Body of pancreas (tissue), 4 donors: ENCODE measurements at regions not wholly inside any gene's neighbourhood (a gene's known extent, or its start where the extent isn't known, plus 50 kb on each side); places are given as distances from the start of the nearest gene placed in this dataset.

Experiments used
- ATAC-seq: fragments of 150-250 bp; one replicate; pipeline ENCODE4 v1.9.1; 2016
- DNase-seq, 4 donors: peaks; one replicate each; pipeline ENCODE4 v3.0.0-alpha.2; 2019
- H3K27ac ChIP-seq, 4 donors: fragments of 200-600 bp; sonication (generic); 1 replicate in 3 of 4; 2 replicates in 1 of 4; pipeline versions ENCODE4 v1.5.1 to v1.6.1; 2016 to 2019; ENCODE audit warnings: mild to moderate bottlenecking in 1 of 4, mixed read lengths in 1 of 4, moderate library complexity in 1 of 4
- H3K27me3 ChIP-seq, 2 donors: fragments of 200-600 bp; sonication (generic); one replicate each; pipeline ENCODE4 v1.6.0; 2016; ENCODE audit warnings: mild to moderate bottlenecking in 1 of 2
- H3K36me3 ChIP-seq, 2 donors: fragments of 200-600 bp; sonication (generic); replicated peaks in 1 of 2; 2 replicates each; pipeline ENCODE4 v1.5.1; 2016; ENCODE audit warnings: low read depth in 2 of 2; ENCODE audit not compliant: insufficient read depth in 1 of 2
- H3K4me1 ChIP-seq: fragments of 200-600 bp; sonication (generic); one replicate; pipeline ENCODE4 v1.6.0; 2016
- H3K4me3 ChIP-seq, 2 donors: fragments of 200-600 bp; sonication (generic); 1 replicate in 1 of 2; 2 replicates in 1 of 2; pipeline ENCODE4 v1.5.1; 2016 to 2019
- H3K9me3 ChIP-seq, 3 donors: fragments of 200-600 bp; sonication (generic); 1 replicate in 2 of 3; 2 replicates in 1 of 3; pipeline ENCODE4 v1.5.1; 2016
- POLR2A ChIP-seq, 3 donors: fragments of 450-650 bp; IDR thresholded peaks; one replicate each; pipeline ENCODE4 v1.6.1; 2016; ENCODE audit warnings: antibody characterized with exemption in 3 of 3, mild to moderate bottlenecking in 2 of 3
- WGBS, 2 donors: methylation state at CpG; one replicate each; pipeline ENCODE4 v1.1.5; 2017; 5-methylcytosine and 5-hydroxymethylcytosine counted together
- intact Hi-C: fragments of 100-400 bp; cut with DNase I; formaldehyde crosslinking; loops from one replicate; pipeline ENCODE4 v1.15.1; 2023
- TF ChIP-seq, protein P1 (sequence below), 7 experiments: fragments of 450-650 bp in 4 of 7; fragments of 200-600 bp in 3 of 7; sonication (generic) in 3 of 7; IDR thresholded peaks; one replicate each; pipeline ENCODE4 v1.5.1; 2016 to 2019; ENCODE audit warnings: antibody characterized with exemption in 7 of 7

GRCh38 chr2:8515864-8516533 is 165.9 kb upstream of the ID2 start:
- WGBS, 2 donors, result 73 to 79% methylated on average over 5 of the region's 5 CpGs
- Histone ChIP-seq H3K36me3 (no peaks in the 10 kb centered on the region), H3K9me3 (no peaks in the 10 kb centered on the region), H3K27ac (peak overlapping the region in 3 of 4 donors; percentile 30 to 60 (median 54)), H3K4me1 (peaks cover 6% of the 10 kb centered on the region), H3K4me3 (no peak overlapping the region), H3K27me3 (no peaks in the 10 kb centered on the region)
- intact Hi-C loops, result no loop called here
- DNase-seq (no peak), ATAC-seq (peak; percentile 39)
- TF ChIP-seq, protein P1, sequence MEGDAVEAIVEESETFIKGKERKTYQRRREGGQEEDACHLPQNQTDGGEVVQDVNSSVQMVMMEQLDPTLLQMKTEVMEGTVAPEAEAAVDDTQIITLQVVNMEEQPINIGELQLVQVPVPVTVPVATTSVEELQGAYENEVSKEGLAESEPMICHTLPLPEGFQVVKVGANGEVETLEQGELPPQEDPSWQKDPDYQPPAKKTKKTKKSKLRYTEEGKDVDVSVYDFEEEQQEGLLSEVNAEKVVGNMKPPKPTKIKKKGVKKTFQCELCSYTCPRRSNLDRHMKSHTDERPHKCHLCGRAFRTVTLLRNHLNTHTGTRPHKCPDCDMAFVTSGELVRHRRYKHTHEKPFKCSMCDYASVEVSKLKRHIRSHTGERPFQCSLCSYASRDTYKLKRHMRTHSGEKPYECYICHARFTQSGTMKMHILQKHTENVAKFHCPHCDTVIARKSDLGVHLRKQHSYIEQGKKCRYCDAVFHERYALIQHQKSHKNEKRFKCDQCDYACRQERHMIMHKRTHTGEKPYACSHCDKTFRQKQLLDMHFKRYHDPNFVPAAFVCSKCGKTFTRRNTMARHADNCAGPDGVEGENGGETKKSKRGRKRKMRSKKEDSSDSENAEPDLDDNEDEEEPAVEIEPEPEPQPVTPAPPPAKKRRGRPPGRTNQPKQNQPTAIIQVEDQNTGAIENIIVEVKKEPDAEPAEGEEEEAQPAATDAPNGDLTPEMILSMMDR (IDR thresholded peaks at IDR 0.05), result no peak
- no peak for TF ChIP-seq POLR2A (IDR thresholded peaks at IDR 0.05)

DNA sequence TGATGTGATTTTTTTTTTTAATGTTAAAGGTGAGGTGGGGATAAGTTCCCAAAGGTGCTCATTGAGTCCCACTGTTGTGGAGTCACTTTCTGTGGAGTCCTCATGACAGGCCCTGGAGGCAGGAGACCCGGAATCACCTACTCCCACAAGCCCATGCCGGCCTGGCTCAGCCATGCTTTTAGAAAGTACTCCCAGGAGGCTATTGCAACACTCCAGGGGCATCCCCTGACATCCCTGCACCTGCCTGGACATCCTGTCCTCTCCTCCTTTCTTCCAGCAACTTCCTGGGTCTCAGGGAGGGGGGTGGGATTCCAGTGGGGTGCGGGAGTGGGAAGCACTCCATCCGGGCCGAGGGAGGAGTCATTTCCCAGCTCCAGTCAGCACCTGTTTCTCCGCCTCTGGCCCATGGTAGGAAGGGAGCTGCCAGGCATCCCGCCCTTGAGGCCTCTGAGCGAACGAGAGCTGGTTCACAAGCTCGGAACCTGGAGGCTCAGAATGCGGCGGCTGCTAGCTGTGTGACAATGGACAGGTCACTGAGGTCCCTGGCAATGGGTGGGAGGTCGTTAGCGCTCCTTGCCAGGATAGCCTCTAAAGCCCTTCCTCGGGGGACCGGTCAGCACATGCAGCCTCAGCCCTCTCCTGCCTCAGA is 163.9 kb upstream of the ID2 start:
- Histone ChIP-seq H3K4me1 (peaks cover 6% of the 10 kb centered on the region), H3K9me3 (no peaks in the 10 kb centered on the region), H3K27me3 (no peaks in the 10 kb centered on the region), H3K36me3 (no peaks in the 10 kb centered on the region), H3K27ac (no peak overlapping the region), H3K4me3 (no peak overlapping the region)
- DNase-seq (no peak), ATAC-seq (no peak)
- no peak for TF ChIP-seq POLR2A (IDR thresholded peaks at IDR 0.05)
- WGBS, 2 donors, result 85 to 87% methylated on average over 11 to 15 of the region's 16 CpGs
- intact Hi-C loops, result no loop called here

- Histone ChIP-seq H3K36me3 (no peaks in the 10 kb centered on the region), H3K27me3 (no peaks in the 10 kb centered on the region), H3K4me3 (no peak overlapping the region), H3K9me3 (no peaks in the 10 kb centered on the region), H3K4me1 (peaks cover 10% of the 10 kb centered on the region), H3K27ac (no peak overlapping the region)
- WGBS, 2 donors, result 80 to 84% methylated on average over 8 of the region's 8 CpGs
- DNase-seq, result no peak
- ATAC-seq, result no peak
- TF ChIP-seq POLR2A (IDR thresholded peaks at IDR 0.05), result no peak
- TF ChIP-seq, protein P1 (IDR thresholded peaks at IDR 0.05), result no peak
- intact Hi-C loops, result no loop called here
These were observed 162.7 kb upstream of the ID2 start for GRCh38 chr2:8518979-8519668.

GRCh38 chr2:8520791-8521344 is 161.0 kb upstream of the ID2 start:
- Histone ChIP-seq H3K9me3 (no peaks in the 10 kb centered on the region), H3K27ac (no peak overlapping the region), H3K4me3 (no peak overlapping the region), H3K4me1 (peaks cover 26% of the 10 kb centered on the region), H3K27me3 (no peaks in the 10 kb centered on the region), H3K36me3 (no peaks in the 10 kb centered on the region)
- 88 to 90% methylated on average over 4 to 5 of the region's 5 CpGs for WGBS, 2 donors
- TF ChIP-seq, protein P1 (IDR thresholded peaks at IDR 0.05), result no peak
- ATAC-seq (no peak), DNase-seq (no peak)
- intact Hi-C loops, result no loop called here

DNA sequence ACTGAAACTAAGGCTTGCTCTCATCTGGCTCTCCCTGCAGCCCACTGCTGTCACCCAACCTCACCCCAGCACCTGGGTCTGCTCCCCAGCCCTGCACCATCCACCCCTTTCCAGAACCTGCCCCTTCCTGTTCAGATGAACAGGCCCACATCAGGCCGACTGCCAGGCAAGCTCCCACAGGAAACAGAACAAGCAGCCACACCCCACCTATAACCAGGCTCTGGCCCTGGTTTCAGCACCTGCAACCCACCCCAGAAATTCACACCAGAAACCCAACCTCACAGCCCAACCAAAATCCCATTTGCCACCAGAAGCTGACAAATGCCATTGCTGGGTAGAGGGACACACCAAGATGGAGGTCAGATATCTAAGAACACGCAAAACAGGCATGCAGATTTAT is 159.2 kb upstream of the ID2 start:
- TF ChIP-seq POLR2A (IDR thresholded peaks at IDR 0.05), result no peak
- TF ChIP-seq, protein P1 (IDR thresholded peaks at IDR 0.05), result no peak
- intact Hi-C loops, result no loop called here
- no peaks in the 10 kb centered on the region for H3K36me3 ChIP-seq
- no peak overlapping the region for H3K27ac ChIP-seq
- DNase-seq, result no peak
- H3K4me1 ChIP-seq, result peaks cover 26% of the 10 kb centered on the region
- no peaks in the 10 kb centered on the region for H3K27me3 ChIP-seq
- H3K4me3 ChIP-seq, result no peak overlapping the region
- H3K9me3 ChIP-seq, result no peaks in the 10 kb centered on the region
- WGBS, 2 donors, result 67 to 100% methylated on average over 2 of the region's 2 CpGs
- ATAC-seq, result no peak
